ENCODE measurements at regions not wholly inside any gene's neighbourhood (a gene's known extent, or its start where the extent isn't known, plus 50 kb on each side); places are given as distances from the start of the nearest gene placed in this dataset.

- Histone ChIP-seq H3K4me1 (ENCODE audit: control insufficient read depth in 4 of 4, insufficient read depth in 4 of 4, low read length in 3 of 4) (no peaks in the 10 kb centered on the region), H3K4me3 (ENCODE audit: low read depth in 1 of 3, low read length in 3 of 3) (no peak overlapping the region), H3K9ac (ENCODE audit: low read depth in 1 of 2, low read length in 2 of 2) (no peak overlapping the region), H3K27ac (ENCODE audit: low read depth in 1 of 2, low read length in 2 of 2) (no peak overlapping the region), H3K36me3 (ENCODE audit: control insufficient read depth in 4 of 4, insufficient read depth in 3 of 4, low read depth in 1 of 4, low read length in 3 of 4) (no peaks in the 10 kb centered on the region), H3K9me3 (ENCODE audit: control insufficient read depth in 4 of 4, low read length in 3 of 4) (no peaks in the 10 kb centered on the region), H3K27me3 (ENCODE audit: control insufficient read depth in 4 of 4, insufficient read depth in 4 of 4, low read length in 3 of 4) (no peaks in the 10 kb centered on the region)
- no peak for DNase-seq (ENCODE audit: low spot score)
- 64% methylated on average over 11 of the region's 11 CpGs for WGBS
- TF ChIP-seq FOXA2 (IDR thresholded peaks at IDR 0.05) (no peak), RAD21 (IDR thresholded peaks at IDR 0.05) (no peak), JUND (IDR thresholded peaks at IDR 0.05) (no peak), CTCF (IDR thresholded peaks at IDR 0.05; ENCODE audit: low read depth, low read length, missing input control) (no peak), ATF3 (IDR thresholded peaks at IDR 0.05) (no peak), YY1 (IDR thresholded peaks at IDR 0.05) (no peak)
Measured at GRCh38 chrX:42098900-42099299, 175.5 kb upstream of the CASK start.

- TF ChIP-seq EGR1 (IDR thresholded peaks at IDR 0.05; ENCODE audit: low read depth in 2 of 2) (no peak), NR2F2 (IDR thresholded peaks at IDR 0.05) (no peak), JUND (IDR thresholded peaks at IDR 0.05) (no peak), ZBTB33 (IDR thresholded peaks at IDR 0.05) (no peak), RAD21 (IDR thresholded peaks at IDR 0.05) (no peak), GABPA (IDR thresholded peaks at IDR 0.05 in 1 of 2, conservative IDR thresholded peaks at IDR 0.05 in 1 of 2) (no peak), RXRA (IDR thresholded peaks at IDR 0.05) (no peak), ATF3 (IDR thresholded peaks at IDR 0.05) (no peak), TAF1 (conservative IDR thresholded peaks at IDR 0.05) (no peak), HNF4A (conservative IDR thresholded peaks at IDR 0.05) (no peak), CTCF (IDR thresholded peaks at IDR 0.05; ENCODE audit: low read depth, low read length, missing input control) (no peak)
- 88% methylated on average over 4 of the region's 4 CpGs for WGBS
Measured at GRCh38 chrX:42097486-42097885, 174.1 kb upstream of the CASK start.

More at GRCh38 chrX:42097486-42097885, 174.1 kb upstream of the CASK start:
- Histone ChIP-seq H3K4me1 (ENCODE audit: control insufficient read depth in 4 of 4, insufficient read depth in 4 of 4, low read length in 3 of 4) (no peaks in the 10 kb centered on the region), H3K27me3 (ENCODE audit: control insufficient read depth in 4 of 4, insufficient read depth in 4 of 4, low read length in 3 of 4) (no peaks in the 10 kb centered on the region), H3K27ac (ENCODE audit: low read depth in 1 of 2, low read length in 2 of 2) (no peak overlapping the region), H3K4me3 (ENCODE audit: low read depth in 1 of 3, low read length in 3 of 3) (no peak overlapping the region), H3K9me3 (ENCODE audit: control insufficient read depth in 4 of 4, low read length in 3 of 4) (no peaks in the 10 kb centered on the region), H3K9ac (ENCODE audit: low read depth in 1 of 2, low read length in 2 of 2) (no peak overlapping the region), H3K36me3 (ENCODE audit: control insufficient read depth in 4 of 4, insufficient read depth in 3 of 4, low read depth in 1 of 4, low read length in 3 of 4) (no peaks in the 10 kb centered on the region)
- DNase-seq (ENCODE audit: low spot score) = no peak
